Upper lobe of right lung (tissue), 1 donor: ENCODE measurements at regions not wholly inside any gene's neighbourhood (a gene's known extent, or its start where the extent isn't known, plus 50 kb on each side); places are given as distances from the start of the nearest gene placed in this dataset.

ENCODE experiments used
- ATAC-seq: fragments of 200-7000 bp; cut with Tn5 transposase; one replicate; pipeline ENCODE4 v1.9.1; 2020; ENCODE audit warnings: mild to moderate bottlenecking, moderate library complexity
- DNase-seq: peaks from one replicate; pipeline ENCODE4 v3.0.0-alpha.2; 2020
- H3K27ac ChIP-seq: fragments of 200-600 bp; one replicate; pipeline ENCODE4 v1.8.0; 2022
- H3K27me3 ChIP-seq: fragments of 200-600 bp; one replicate; pipeline ENCODE4 v1.8.0; 2022; ENCODE audit warnings: mild to moderate bottlenecking
- H3K36me3 ChIP-seq: fragments of 200-600 bp; one replicate; pipeline ENCODE4 v1.8.0; 2022
- H3K4me1 ChIP-seq: fragments of 200-600 bp; one replicate; pipeline ENCODE4 v1.8.0; 2022
- H3K4me3 ChIP-seq: fragments of 200-600 bp; one replicate; pipeline ENCODE4 v1.8.0; 2022; ENCODE audit warnings: mild to moderate bottlenecking
- H3K9me3 ChIP-seq: fragments of 200-600 bp; one replicate; pipeline ENCODE4 v1.8.0; 2022
- intact Hi-C: fragments of 100-400 bp; cut with DNase I; formaldehyde crosslinking; loops from one replicate; pipeline ENCODE4 v1.11.0; 2022
- TF ChIP-seq, protein P1 (sequence below): fragments of 200-600 bp; IDR thresholded peaks from one replicate; pipeline ENCODE4 v1.8.0; 2022; ENCODE audit warnings: antibody characterized with exemption
- donor health status: DM: no; HTN: yes; CAD: no; lungs with severe emphysema.

- H3K9me3 ChIP-seq, result no peaks in the 10 kb centered on the region
- ATAC-seq (no peak), DNase-seq (no peak)
- TF ChIP-seq, protein P1, sequence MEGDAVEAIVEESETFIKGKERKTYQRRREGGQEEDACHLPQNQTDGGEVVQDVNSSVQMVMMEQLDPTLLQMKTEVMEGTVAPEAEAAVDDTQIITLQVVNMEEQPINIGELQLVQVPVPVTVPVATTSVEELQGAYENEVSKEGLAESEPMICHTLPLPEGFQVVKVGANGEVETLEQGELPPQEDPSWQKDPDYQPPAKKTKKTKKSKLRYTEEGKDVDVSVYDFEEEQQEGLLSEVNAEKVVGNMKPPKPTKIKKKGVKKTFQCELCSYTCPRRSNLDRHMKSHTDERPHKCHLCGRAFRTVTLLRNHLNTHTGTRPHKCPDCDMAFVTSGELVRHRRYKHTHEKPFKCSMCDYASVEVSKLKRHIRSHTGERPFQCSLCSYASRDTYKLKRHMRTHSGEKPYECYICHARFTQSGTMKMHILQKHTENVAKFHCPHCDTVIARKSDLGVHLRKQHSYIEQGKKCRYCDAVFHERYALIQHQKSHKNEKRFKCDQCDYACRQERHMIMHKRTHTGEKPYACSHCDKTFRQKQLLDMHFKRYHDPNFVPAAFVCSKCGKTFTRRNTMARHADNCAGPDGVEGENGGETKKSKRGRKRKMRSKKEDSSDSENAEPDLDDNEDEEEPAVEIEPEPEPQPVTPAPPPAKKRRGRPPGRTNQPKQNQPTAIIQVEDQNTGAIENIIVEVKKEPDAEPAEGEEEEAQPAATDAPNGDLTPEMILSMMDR, result no peak
- H3K36me3 ChIP-seq, result no peaks in the 10 kb centered on the region
- H3K4me3 ChIP-seq, result no peak overlapping the region
- no peaks in the 10 kb centered on the region for H3K4me1 ChIP-seq
- no peak overlapping the region for H3K27ac ChIP-seq
- intact Hi-C loops, result no loop called here
- H3K27me3 ChIP-seq, result no peaks in the 10 kb centered on the region
These were observed 127.1 kb upstream of the ANO3 start for GRCh38 chr11:26204839-26205238.

- Histone ChIP-seq H3K36me3 (no peaks in the 10 kb centered on the region), H3K9me3 (no peaks in the 10 kb centered on the region), H3K27me3 (no peaks in the 10 kb centered on the region), H3K27ac (no peak overlapping the region), H3K4me3 (no peak overlapping the region), H3K4me1 (no peaks in the 10 kb centered on the region)
- intact Hi-C loops, result no loop called here
- TF ChIP-seq, protein P1, result no peak
- ATAC-seq (peak; percentile 79), DNase-seq (no peak)
These were observed 112.5 kb upstream of the ANO3 start for GRCh38 chr11:26219183-26220117.

- Histone ChIP-seq H3K36me3 (no peaks in the 10 kb centered on the region), H3K27ac (no peak overlapping the region), H3K27me3 (no peaks in the 10 kb centered on the region), H3K4me1 (no peaks in the 10 kb centered on the region), H3K4me3 (no peak overlapping the region), H3K9me3 (no peaks in the 10 kb centered on the region)
- DNase-seq, result no peak
- intact Hi-C loops, result no loop called here
- TF ChIP-seq, protein P1, result no peak
- no peak for ATAC-seq
These were observed 106.3 kb upstream of the ANO3 start for GRCh38 chr11:26225646-26226045.

DNA sequence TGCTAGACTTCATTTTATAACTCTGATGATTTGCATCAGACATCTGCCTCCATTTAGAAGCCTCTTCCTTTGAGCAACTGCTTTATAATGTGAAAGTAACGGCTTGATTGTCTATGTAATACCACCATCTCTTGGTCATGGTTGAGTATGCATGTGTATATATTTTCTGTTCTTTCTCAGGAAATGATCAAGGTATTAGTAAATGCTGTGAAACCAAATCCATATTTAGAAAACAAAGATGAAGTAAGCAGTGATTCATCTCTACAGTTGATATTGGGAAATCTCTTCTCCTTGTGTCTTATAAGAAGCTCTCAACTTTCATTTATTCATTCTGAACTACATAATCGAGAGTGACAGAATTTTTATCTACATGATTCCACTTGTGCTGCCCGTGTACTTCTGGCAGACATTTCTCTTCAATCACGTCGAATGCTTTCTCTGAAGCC is 104.6 kb upstream of the ANO3 start:
- DNase-seq (no peak), ATAC-seq (peak; percentile 77)
- Histone ChIP-seq H3K4me3 (no peak overlapping the region), H3K27me3 (no peaks in the 10 kb centered on the region), H3K27ac (no peak overlapping the region), H3K9me3 (no peaks in the 10 kb centered on the region), H3K36me3 (no peaks in the 10 kb centered on the region), H3K4me1 (no peaks in the 10 kb centered on the region)
- intact Hi-C loops, result no loop called here
- TF ChIP-seq, protein P1, result peak; percentile 59

DNA sequence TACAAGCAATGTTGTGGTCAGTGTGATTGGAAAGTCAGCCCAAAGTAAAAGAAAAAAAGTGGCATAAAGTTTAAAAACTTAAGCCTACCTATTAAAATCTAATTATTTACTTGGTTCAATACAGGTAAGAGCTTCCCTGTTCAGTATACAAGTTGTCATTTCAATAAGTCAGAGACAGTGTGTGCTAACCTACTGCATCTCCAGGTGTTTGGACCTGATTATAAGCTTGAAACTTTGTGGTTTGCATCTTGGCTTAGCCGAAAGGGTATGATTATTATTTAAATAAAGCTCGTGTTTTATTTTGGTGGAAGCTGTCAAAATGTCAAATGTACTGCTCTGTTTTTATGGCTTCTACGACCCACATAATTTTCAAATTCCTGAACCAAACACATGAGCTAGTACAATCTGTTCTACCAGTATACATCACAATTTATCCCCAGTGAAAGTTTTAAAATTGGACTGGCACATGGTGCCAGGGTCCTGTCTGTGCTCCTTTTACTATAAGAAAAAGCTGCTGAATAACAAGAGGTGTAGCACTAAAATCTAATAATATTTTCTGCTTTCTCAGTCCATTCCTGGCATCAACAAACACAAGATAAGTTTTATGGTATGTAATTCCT is 103.9 kb upstream of the ANO3 start:
- DNase-seq (no peak), ATAC-seq (no peak)
- Histone ChIP-seq H3K9me3 (no peaks in the 10 kb centered on the region), H3K27me3 (no peaks in the 10 kb centered on the region), H3K4me3 (no peak overlapping the region), H3K36me3 (no peaks in the 10 kb centered on the region), H3K4me1 (no peaks in the 10 kb centered on the region), H3K27ac (no peak overlapping the region)
- intact Hi-C loops, result no loop called here
- TF ChIP-seq, protein P1, result no peak
